CD1c-positive myeloid dendritic cell (primary cell): ENCODE measurements at regions not wholly inside any gene's neighbourhood (a gene's known extent, or its start where the extent isn't known, plus 50 kb on each side); places are given as distances from the start of the nearest gene placed in this dataset.

Experiments
- DNase-seq: peaks from one replicate; pipeline ENCODE4 v3.0.0-alpha.2; 2016; ENCODE audit errors: extremely low spot score

DNA sequence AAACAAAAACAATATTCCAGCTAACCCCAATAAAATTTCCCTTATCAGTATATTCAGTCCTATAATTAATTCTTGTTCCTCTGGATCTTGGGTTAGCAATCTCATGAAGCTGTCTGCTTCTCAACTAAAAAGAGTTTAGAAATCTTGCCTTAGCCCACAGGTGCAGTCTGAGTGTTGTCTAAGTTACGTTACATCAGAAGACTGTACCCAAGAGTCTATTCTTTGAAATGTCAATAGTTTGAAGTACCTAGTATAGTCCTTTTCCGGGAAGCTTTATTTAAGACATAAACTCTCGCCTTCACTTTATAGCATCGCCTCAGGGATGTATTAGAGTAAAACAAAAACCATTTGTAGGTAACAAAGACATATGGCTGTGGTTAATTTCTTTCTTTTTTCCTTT lies 465.1 kb downstream of the FUT8 start:
- DNase-seq = no peak

DNA sequence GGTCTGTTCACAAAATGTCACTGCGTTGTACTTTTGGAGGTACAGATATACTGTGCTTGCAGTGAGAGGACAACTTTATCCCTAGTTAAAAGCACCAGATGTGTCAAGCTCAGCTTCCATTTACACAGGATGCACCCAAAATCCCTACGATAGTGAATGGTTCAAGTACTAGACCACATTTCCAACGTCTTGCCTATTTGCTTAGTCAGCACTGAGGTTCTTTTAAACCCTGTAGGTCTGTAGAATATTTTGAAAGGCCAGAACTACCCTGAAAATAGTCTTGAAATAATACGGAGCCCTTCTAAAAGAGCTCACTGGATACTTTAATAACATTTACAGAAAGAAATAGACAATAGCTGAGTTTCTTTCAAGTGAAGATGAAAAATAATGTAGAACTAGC lies 466.1 kb downstream of the FUT8 start:
- DNase-seq = no peak

DNA sequence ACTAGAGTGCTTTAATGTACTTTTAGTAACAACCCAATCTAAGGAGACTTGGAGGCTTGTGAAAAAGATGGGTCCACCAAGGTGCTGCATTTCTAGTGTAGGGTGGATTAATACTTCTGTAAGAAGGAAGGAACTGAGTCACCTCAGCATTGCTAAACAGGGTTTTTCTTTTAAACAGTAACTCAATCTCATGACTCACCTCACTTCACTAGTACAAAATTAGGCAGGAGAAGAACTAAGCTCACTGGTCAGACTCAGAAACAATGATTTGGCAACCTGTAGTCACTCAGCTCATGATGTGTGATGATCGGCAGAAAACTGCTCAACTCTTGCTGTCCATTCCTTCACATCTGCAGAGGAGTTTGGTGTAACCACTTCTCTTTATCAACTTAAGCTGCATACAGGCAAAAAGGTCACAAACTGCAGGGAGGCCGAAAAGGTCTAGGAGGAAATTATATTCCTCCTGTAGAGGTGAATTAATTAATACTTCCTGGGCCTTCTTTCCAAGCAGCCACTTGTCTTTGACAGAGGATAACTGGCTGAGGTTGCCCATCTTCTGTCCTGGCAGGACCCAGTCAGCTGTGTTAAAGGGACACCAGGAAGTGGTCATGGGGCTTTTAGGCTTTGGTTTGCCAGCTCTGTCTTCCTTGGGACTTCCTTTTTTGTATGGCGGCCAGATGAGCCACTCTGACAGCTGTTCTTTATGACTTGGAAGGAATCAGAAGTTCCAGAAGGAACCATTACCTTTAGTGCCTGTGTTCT lies 466.9 kb downstream of the FUT8 start:
- DNase-seq = peak; percentile 16

DNA sequence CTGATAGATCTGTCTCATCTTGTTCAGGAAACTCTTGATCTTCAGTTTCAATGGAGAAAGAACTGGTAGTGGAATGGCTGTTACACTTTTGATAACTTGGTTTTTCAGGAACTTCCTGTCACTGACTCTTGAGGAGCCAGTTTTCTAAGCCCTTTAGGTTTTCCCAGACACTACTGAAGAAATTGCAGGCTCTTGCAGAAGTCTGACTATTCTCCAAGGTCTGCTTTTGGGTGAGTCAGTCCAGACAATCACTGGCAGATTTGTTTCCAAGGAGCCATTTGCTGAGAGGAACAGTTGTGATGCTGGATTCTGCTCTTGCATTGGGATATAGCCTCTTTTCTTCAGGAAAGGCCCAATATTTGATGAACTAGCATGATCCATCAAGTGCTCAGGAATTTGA lies 468.0 kb downstream of the FUT8 start:
- no peak for DNase-seq

DNA sequence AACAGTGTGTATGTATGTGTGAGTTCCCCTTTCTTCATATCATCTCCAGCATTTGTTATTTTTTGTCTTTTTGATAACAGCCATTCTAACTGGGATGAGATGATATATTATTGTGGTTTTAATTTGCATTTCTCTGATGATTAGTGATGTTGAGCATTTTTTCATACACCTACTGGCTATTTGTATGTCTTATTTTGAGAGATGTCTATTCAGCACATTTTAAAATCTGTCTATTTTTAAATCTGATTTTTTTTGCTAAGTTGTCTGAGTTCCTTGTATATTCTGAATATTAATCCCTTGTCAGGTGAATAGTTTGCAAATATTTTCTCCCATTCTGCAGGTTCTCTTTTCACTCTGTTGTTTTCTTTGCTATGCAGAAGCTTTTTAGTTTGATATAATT lies 469.1 kb downstream of the FUT8 start:
- no peak for DNase-seq

DNA sequence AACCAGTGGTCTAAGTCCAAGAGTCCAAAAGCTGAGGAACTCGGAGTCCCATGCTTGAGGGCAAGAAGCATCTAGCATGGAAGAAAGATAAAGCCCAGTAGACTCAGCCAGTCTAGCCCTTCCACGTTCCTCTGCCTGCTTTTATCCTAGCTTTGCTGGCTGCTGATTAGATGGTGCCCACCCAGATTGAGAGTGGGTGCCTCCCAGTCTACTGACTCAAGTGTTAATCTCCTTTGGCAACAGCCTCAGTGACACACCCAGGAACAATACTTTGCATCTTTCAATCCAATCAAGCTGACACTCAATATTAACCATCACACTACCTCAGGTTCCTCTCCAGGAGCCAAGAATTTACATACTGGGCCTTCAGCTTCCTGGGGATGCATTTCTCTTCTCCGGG lies 476.1 kb downstream of the FUT8 start:
- DNase-seq = no peak

DNA sequence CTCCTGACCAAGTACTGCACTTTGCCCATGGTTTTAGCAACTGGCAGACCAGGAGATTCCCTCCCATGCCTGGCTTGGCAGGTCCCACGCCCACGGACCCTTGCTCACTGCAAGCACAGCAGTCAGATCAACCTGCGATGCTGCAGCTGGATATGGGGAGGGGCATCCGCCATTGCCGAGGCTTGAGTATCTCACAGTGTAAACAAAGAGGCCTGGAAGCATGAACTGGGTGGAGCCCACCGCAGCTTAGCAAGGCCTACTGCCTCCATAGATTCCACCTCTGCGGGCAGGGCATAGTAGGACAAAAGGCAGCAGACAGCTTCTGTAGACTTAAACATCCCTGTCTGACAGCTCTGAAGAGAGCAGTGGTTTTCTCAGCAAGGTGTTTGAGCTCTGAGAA lies 479.8 kb downstream of the FUT8 start:
- DNase-seq = no peak

DNA sequence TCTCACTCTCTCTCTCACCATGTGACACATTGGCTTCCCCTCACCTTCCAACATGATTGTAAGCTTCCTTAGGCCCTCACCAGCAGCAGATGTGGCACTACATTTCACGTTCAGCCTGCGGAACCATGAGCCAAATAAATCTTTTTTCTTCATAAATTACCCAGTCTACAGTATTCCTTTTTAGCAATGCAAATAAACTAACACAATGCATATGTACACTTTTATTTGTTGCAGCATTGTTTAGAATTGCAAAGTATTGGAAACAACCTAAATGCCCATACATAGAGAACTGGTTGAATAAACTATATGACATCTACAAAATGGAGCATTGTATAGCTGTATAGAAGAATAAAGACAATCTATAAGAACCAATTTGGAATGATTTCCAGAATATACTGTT lies 487.6 kb downstream of the FUT8 start:
- no peak for DNase-seq

DNA sequence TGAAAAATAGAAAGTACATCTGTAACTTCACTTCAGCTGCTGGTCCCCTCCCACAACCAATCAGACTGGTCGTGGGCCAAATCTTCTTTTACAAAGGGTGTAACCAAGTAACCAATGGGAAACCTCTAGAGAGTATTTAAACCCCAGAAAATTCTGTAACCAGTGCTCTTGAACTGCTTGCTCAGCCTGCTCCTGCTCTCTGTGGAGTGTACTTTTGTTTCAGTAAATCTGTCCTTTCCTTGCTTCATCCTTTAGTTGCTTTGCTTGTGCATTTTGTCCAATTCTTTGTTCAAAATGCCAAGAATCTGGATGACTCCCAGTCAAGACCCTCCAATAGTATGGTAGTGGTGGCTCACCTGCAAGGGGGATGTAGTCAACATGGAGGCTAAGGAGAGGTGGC lies 489.1 kb downstream of the FUT8 start:
- no peak for DNase-seq

DNA sequence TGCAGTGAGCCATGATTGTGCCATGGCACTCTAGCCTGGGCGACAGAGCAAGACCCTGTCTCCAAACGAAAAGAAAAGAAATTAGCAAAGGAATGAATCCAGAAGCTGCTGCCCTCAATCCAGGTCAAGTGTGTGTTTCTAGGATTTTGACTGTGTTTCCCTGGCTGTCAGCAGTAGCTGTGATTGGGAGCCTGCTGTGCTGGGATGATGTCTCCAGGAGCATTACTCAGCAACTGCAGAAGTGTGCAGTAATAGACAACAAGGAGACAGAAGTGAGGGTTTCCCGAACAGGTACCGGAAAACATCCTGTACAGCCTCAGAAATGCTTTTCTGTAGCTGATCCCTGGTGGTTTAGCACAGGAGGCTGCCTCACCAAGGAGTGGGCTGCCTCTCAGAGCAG lies 492.5 kb downstream of the FUT8 start:
- DNase-seq = no peak

DNA sequence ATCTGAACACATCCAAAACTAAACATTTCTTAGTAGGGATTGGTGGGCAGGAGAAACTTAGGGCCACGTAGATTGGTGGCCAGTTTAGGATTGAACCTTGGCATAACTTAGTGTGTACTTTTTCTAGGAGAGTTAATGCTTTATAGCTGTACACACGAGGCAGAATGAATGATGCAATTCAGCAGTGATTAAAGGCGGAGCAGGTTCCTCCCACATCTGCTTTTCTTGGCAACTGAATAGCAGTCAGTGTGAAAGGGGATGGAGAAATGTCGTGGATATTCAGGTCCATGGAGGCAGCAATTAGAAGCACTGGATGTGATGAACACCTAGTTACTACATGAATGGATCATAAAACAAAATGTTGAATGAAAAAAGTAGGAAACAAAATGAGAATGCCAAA lies 493.8 kb downstream of the FUT8 start:
- no peak for DNase-seq

DNA sequence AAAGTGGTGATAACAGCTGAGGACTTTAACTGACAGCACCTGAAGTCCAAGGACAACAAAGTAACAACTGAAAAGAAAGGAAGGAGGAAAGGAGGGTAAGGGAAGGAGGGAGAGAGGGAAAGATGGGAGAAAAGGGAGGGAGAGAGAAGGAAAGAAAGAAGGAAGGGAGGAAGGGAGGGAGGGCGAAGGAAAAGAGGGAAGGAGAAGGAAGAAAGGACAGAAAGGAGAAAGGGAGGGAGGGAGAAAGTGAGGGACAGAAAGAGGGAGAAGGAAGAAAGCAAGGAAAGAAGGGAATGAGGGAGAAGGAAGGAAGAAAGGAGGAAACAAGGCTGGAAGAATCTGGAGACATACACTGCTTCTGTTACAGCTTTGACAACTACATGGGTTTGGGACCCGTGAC lies 494.4 kb downstream of the FUT8 start:
- no peak for DNase-seq

DNA sequence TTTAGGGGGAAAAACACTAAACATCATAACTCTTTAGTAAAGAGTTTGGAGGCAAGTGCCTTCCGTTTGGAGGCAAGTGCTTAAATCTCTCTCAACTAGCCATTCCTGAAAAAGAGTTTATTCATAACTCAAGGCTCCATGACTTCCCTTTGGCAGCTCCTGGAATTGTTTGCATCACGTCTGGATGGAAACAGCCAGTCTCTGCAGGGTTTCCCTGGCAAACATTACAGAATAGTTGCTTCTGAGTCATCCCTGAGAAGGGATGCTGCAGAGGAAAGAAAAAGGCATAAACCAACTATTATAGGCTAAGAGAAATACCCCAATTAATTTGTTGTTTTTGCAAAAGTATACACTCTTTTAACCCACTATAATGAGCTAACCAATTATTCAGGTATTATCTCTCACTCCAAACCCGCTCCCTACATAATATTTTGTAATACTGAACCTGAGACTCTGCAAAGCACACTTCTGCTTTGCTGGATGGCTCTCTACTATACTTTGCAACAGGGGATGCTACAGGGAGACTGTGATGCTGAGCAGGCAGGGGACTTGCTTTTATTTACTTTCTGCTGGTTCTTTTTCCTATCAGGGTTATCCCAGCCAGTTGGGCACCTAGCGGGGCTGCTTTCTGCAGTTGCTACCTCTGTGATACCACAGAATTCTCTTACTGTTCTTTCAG lies 497.7 kb downstream of the FUT8 start:
- DNase-seq = no peak

DNA sequence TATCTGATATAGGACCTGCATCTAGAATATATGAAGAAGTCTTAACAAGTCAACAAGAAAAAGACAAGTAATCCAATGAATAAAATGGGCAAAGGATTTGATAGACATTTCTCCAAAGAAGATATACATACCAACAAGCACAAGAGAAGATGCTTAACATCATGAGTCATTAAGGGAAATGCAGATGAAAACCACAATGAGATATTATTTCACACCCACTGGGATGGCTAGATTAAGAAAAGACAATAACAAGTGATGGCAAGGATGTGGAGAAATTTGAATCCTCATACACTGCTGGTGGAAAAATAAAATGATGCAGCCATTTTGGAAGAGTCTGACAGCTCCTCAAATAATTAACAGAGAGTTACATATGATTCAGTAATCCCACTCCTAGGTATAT lies 502.6 kb downstream of the FUT8 start:
- DNase-seq = no peak

DNA sequence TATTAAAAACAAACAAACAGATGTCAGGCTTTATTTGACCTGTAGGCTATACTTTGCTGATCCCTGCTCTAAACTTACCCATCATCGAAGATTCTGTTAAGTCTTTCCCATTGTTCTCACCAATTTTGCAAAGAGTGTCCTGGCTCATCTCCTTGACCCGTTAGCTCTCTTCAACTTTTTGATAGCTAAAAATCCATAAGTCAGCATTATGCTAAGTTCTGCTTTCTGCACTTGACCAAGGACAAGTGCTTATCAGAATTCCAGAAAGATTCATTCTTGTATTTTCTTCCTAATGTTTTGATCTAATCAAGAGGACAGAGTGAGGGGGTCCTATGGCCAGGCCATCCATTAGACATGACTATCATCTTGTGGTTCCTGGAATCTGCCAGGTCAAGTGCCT lies 503.5 kb downstream of the FUT8 start:
- DNase-seq = no peak

DNA sequence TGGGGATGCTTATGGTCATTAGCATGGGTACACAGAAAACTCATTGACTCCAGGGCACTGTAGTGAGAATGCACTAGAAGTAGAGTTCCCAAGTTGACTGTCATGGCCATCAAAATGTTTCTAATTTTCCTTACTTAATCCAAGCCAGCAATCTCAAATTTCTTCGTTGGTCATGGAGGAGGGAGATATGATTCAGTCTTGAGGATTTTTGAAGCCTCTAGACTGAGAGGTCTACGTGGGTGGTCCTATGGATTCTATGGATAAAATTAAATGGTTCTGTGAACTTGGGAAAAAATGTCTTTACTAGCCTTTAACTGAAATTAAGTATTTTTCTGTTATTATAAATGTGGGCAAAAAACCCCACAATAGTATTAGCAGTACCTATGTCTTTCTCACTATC lies 508.5 kb downstream of the FUT8 start:
- no peak for DNase-seq

DNA sequence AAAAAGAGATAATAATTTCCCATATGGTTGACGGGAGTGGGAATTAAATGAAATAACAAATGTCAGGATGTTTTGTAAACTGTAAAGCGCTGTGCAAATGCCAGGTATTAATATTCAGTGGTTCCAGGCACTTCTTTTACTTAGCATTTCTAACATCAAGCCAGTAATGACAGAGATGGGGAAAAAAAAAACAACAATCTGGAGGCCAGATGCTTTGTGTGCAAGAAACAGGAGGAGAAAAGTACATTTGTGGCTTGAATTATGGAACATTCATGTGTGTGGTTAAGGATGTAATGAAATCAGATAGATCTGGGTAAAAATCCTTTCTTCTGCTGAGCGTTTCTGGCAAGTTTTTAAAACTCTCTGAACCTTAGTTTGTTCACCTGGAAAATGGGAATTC lies 509.6 kb downstream of the FUT8 start:
- no peak for DNase-seq

DNA sequence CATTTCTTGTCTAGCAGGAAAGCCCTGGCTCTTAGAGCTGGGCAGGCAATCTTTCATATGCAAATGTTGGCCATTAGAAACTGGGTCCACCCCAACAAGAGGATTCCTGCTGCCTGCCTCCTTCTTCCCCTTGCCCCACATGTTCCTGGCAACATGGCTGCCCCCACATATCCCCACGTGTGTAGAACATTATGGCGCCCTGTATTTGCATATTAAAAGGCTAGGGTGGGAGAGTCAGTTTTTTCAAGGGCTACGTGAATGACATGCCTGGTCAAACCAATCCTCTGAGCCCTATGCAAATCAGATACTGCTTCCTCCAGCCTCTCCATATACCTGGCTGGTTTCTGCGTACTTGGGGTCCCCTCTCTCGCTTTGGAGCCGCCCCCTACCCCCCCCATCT lies 514.0 kb downstream of the FUT8 start:
- DNase-seq = no peak

DNA sequence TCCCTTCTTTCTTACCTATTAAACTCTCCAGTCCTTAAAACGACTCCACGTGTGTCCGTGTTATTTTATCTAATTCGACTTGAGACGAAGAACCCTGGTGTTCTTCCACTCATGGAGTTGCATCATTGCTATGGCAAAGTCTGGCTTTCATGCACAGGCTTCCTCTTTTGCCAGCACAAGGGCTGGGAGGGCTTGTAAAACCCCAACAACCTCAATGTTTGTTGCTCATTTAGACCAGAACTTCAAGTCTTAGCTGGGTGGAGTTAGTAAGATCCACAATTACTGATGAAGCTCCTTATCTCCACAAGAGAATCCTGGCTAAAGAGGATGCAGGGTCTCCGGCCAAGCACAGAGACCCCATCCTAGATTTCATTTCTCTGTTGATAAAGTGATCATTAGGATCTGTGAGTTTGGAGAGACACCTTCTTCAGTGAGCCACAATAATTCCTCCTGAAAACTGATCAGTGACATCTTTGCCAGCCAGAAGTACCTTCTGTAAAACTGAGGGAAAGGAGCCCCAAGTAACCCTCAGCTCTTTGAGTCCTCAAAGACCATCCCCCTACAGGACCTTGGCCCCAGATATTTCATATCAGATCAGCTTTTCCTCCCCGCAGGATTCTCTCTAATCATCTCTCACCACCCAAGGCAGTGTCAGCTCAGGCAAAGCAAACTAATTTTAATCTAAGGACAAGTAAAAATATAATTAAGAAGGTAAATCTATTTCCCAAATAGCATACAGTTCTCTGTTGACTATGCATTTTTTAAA lies 514.6 kb downstream of the FUT8 start:
- DNase-seq = no peak

DNA sequence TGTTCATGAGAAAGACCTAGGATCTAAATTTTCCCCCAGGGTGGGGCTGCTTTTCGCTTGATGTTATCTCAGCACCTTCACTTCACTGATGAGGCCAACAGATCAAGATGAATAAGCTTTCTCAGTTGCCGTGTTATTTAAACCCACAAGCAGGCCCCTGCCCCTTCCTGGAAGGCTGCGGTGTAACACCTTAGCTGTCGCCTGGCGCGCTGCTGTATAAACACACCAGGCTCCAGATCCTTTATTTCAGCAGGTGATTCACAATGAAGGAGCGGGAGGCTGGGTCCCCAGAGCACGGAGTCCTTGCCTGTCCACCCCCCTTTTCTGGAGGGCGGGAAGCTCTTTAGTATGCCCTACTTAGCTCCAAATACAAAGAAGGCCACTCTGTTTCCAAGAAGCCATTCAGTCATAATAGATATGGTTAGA lies 515.4 kb downstream of the FUT8 start:
- DNase-seq = peak; percentile 25

DNA sequence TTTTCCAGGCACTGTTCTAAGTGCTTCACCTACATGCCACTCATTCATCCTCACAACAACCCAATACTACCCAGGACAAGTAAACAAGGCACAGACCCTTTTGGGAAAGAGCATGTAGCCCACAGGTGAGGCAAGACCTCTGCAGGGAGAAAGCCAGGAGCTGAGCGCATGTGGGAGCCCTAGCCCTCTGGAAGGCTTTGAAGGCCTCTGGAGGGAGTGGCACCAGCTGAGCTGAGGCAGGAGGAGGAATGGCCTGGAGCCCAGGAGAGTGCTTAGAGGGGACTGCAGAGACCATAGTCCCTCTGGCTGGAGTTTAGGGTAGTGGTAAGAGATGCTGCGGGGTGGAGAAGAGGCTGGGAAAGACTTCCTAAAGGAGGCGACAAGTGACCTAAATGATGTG lies 516.5 kb downstream of the FUT8 start:
- no peak for DNase-seq

DNA sequence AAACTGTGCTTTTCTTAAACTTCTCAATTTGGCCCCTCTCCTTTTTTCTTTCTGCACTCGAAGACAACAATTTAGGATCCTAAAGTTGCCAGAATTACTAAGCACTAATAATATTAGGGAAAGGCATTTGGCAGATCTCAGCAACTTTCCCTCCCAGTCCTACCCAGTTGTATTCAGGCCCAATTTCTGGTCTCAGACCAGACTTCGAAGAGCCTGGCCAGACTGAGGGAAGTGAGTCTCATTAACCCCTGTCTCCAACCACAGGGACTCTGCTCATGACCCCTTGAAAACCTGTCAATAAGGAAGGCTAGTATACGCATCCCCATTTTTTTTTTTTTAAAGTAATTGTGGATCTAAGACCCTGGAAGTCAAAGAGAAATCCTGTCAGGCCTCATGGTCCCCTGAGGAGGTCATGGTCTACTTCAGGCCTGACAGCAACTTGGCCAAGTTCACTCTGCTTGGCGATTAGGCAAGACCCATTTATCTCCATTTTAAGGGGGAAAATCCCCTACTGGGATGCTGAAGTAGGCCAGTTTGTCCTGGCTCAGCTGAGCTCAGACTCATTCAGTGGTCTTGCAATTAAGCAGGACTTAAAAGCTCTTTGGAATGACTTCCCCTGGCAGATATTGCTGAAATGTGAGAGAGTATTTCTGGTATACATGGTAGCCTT lies 521.0 kb downstream of the FUT8 start:
- no peak for DNase-seq

DNA sequence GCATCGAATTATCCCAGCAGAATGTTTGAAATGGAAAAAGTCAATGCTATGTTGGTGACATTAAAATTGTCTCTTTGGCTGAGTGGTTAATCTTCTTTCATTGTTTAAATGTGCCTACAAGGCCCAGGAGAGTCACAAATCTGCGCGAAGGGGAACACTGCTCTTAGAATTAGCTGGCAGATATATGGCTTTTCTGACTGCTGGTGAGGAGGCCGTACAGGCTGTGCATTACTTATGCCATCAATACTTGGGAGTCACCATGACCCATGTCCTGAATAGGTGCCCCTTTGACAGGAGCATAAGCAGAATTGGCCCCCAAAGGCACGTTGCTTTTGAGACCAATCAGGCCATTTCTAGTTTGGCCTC lies 521.5 kb downstream of the FUT8 start:
- no peak for DNase-seq
